ENCODE measurements at regions not wholly inside any gene's neighbourhood (a gene's known extent, or its start where the extent isn't known, plus 50 kb on each side); places are given as distances from the start of the nearest gene placed in this dataset.

DNA sequence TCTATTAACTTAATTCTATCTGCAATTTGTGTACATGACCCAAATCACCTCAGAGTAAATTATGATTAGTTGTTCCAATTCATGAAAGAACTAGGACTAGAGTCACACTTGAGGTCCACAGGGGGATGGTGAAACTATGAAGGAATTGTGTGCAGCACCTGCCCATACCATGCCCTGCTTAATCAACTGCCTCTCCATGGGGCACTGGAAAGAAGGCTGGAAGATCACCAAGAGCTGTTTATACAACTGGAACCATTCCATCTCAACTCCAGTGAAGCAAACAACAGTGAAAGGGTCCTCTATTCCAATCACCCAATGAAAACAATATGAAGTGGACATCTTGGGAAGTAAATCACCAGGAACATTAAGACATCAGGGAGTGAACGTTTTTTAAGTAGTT, 98.7 kb upstream of the SEMA3D start:
- Histone ChIP-seq H3K36me3 (ENCODE audit: control insufficient read depth, insufficient read depth, low read length) (no peaks in the 10 kb centered on the region), H3K4me3 (ENCODE audit: low read depth, low read length) (no peak overlapping the region), H3K9me3 (no peaks in the 10 kb centered on the region), H3K27me3 (replicated peaks; ENCODE audit: control insufficient read depth, insufficient read depth, low read length) (no peaks in the 10 kb centered on the region), H3K4me1 (no peaks in the 10 kb centered on the region)
- TF ChIP-seq CTCF (IDR thresholded peaks at IDR 0.05; ENCODE audit: insufficient read depth in 1 of 2, low read depth in 1 of 2, low read length in 1 of 2, severe bottlenecking in 1 of 2, unreplicated experiment in 1 of 2), result no peak
- no TSS peak for BruUV-seq (replicated peaks)
- H3K27ac Mint-ChIP-seq (ENCODE audit: unreplicated experiment), result no peak overlapping the region
- no peaks in the 10 kb centered on the region for H3K36me3 Mint-ChIP-seq (ENCODE audit: insufficient read depth, unreplicated experiment)
- POLR2A ChIA-PET, result no interaction called here
- no peak for DNase-seq
- no peaks in the 10 kb centered on the region for H3K4me1 Mint-ChIP-seq (ENCODE audit: low read depth, unreplicated experiment)
- no peak overlapping the region for H3K4me3 Mint-ChIP-seq (ENCODE audit: unreplicated experiment)
- H3K9me3 Mint-ChIP-seq (ENCODE audit: unreplicated experiment), result no peaks in the 10 kb centered on the region
- intact Hi-C loops (cut with micrococcal nuclease; ENCODE audit: unreplicated experiment), result no loop called here
- H3K27me3 Mint-ChIP-seq (ENCODE audit: insufficient read depth, unreplicated experiment), result no peaks in the 10 kb centered on the region
- CTCF ChIA-PET, result no interaction called here

GRCh38 chr7:85275204-85275603, 88.3 kb upstream of the SEMA3D start:
- Histone ChIP-seq H3K27me3 (replicated peaks; ENCODE audit: control insufficient read depth, insufficient read depth, low read length) (no peaks in the 10 kb centered on the region), H3K4me1 (no peaks in the 10 kb centered on the region), H3K36me3 (ENCODE audit: control insufficient read depth, insufficient read depth, low read length) (no peaks in the 10 kb centered on the region), H3K4me3 (ENCODE audit: low read depth, low read length) (no peak overlapping the region), H3K9me3 (no peaks in the 10 kb centered on the region)
- Mint-ChIP-seq H3K9me3 (ENCODE audit: unreplicated experiment) (no peaks in the 10 kb centered on the region), H3K27ac (ENCODE audit: unreplicated experiment) (no peak overlapping the region), H3K4me3 (ENCODE audit: unreplicated experiment) (no peak overlapping the region), H3K36me3 (ENCODE audit: insufficient read depth, unreplicated experiment) (no peaks in the 10 kb centered on the region), H3K27me3 (ENCODE audit: insufficient read depth, unreplicated experiment) (no peaks in the 10 kb centered on the region), H3K4me1 (ENCODE audit: low read depth, unreplicated experiment) (no peaks in the 10 kb centered on the region)
- TF ChIP-seq CTCF (IDR thresholded peaks at IDR 0.05; ENCODE audit: insufficient read depth in 1 of 2, low read depth in 1 of 2, low read length in 1 of 2, severe bottlenecking in 1 of 2, unreplicated experiment in 1 of 2), result no peak
- no TSS peak for BruUV-seq (replicated peaks)
- ChIA-PET CTCF (no interaction called here), POLR2A (no interaction called here)
- intact Hi-C loops (cut with micrococcal nuclease; ENCODE audit: unreplicated experiment), result no loop called here
- no peak for DNase-seq

GRCh38 chr7:85274454-85274853, 87.6 kb upstream of the SEMA3D start:
- POLR2A ChIA-PET, result no interaction called here
- H3K27ac Mint-ChIP-seq (ENCODE audit: unreplicated experiment), result no peak overlapping the region
- intact Hi-C loops (cut with micrococcal nuclease; ENCODE audit: unreplicated experiment), result no loop called here

More at GRCh38 chr7:85274454-85274853, 87.6 kb upstream of the SEMA3D start:
- no peaks in the 10 kb centered on the region for H3K27me3 Mint-ChIP-seq (ENCODE audit: insufficient read depth, unreplicated experiment)
- H3K9me3 Mint-ChIP-seq (ENCODE audit: unreplicated experiment), result no peaks in the 10 kb centered on the region
- no TSS peak for BruUV-seq (replicated peaks)
- H3K36me3 Mint-ChIP-seq (ENCODE audit: insufficient read depth, unreplicated experiment), result no peaks in the 10 kb centered on the region
- no peak overlapping the region for H3K4me3 Mint-ChIP-seq (ENCODE audit: unreplicated experiment)
- H3K4me1 Mint-ChIP-seq (ENCODE audit: low read depth, unreplicated experiment), result no peaks in the 10 kb centered on the region
- H3K27me3 ChIP-seq (replicated peaks; ENCODE audit: control insufficient read depth, insufficient read depth, low read length), result no peaks in the 10 kb centered on the region
- no peaks in the 10 kb centered on the region for H3K4me1 ChIP-seq
- no peaks in the 10 kb centered on the region for H3K9me3 ChIP-seq
- CTCF ChIA-PET, result no interaction called here
- H3K4me3 ChIP-seq (ENCODE audit: low read depth, low read length), result no peak overlapping the region
- no peaks in the 10 kb centered on the region for H3K36me3 ChIP-seq (ENCODE audit: control insufficient read depth, insufficient read depth, low read length)
- DNase-seq, result no peak
- no peak for TF ChIP-seq CTCF (IDR thresholded peaks at IDR 0.05; ENCODE audit: insufficient read depth in 1 of 2, low read depth in 1 of 2, low read length in 1 of 2, severe bottlenecking in 1 of 2, unreplicated experiment in 1 of 2)

All from Caco-2 (cell line).